Liver (tissue), 8 donors: ENCODE measurements at regions not wholly inside any gene's neighbourhood (a gene's known extent, or its start where the extent isn't known, plus 50 kb on each side); places are given as distances from the start of the nearest gene placed in this dataset.

Source experiments
- DNase-seq: peaks from one replicate; pipeline ENCODE4 v3.0.0-alpha.2; 2017; ENCODE audit warnings: low spot score
- H3K27ac ChIP-seq, 2 donors: one replicate each; pipeline ENCODE4 v1.7.0; 2013; ENCODE audit warnings: inconsistent platforms in 2 of 2, low read length in 2 of 2, control low read depth in 1 of 2, low read depth in 1 of 2, mild to moderate bottlenecking in 1 of 2
- H3K27me3 ChIP-seq, 4 donors: one replicate each; pipeline versions ENCODE4 v1.6.1 to v1.7.0; 2013; ENCODE audit warnings: low read length in 3 of 4, inconsistent platforms in 1 of 4, mild to moderate bottlenecking in 1 of 4, moderate library complexity in 1 of 4; ENCODE audit not compliant: control insufficient read depth in 4 of 4, insufficient read depth in 4 of 4
- H3K36me3 ChIP-seq, 4 donors: one replicate each; pipeline versions ENCODE4 v1.6.1 to v1.7.0; 2013; ENCODE audit warnings: low read length in 3 of 4, mild to moderate bottlenecking in 3 of 4, low read depth in 1 of 4, moderate library complexity in 1 of 4; ENCODE audit not compliant: control insufficient read depth in 4 of 4, insufficient read depth in 3 of 4
- H3K4me1 ChIP-seq, 4 donors: one replicate each; pipeline versions ENCODE4 v1.6.1 to v1.7.0; 2013; ENCODE audit warnings: low read length in 3 of 4, mild to moderate bottlenecking in 3 of 4, moderate library complexity in 1 of 4; ENCODE audit not compliant: control insufficient read depth in 4 of 4, insufficient read depth in 4 of 4
- H3K4me3 ChIP-seq, 3 donors: one replicate each; pipeline versions ENCODE4 v1.6.1 to v1.7.0; 2013; ENCODE audit warnings: low read length in 3 of 3, control low read depth in 1 of 3, low read depth in 1 of 3, mild to moderate bottlenecking in 1 of 3
- H3K9ac ChIP-seq, 2 donors: one replicate each; pipeline ENCODE4 v1.7.0; 2013; ENCODE audit warnings: low read length in 2 of 2, mild to moderate bottlenecking in 2 of 2, moderate library complexity in 2 of 2, control low read depth in 1 of 2, low read depth in 1 of 2
- H3K9me3 ChIP-seq, 4 donors: one replicate each; pipeline versions ENCODE4 v1.6.1 to v1.7.0; 2013; ENCODE audit warnings: low read length in 3 of 4; ENCODE audit not compliant: control insufficient read depth in 4 of 4
- EGR1 ChIP-seq, 2 donors: IDR thresholded peaks; 2 replicates each; pipeline ENCODE4 v1.6.1; 2016 to 2018; ENCODE audit warnings: antibody characterized with exemption in 2 of 2, low read depth in 2 of 2
- FOXA1 ChIP-seq: IDR thresholded peaks from 2 replicates; pipeline ENCODE4 v1.6.1; 2016; ENCODE audit warnings: antibody characterized with exemption
- FOXA2 ChIP-seq: IDR thresholded peaks from 2 replicates; pipeline ENCODE4 v1.6.1; 2016; ENCODE audit warnings: antibody characterized with exemption
- GABPA ChIP-seq, 2 donors: IDR thresholded peaks in 1 of 2; conservative IDR thresholded peaks in 1 of 2; 2 replicates each; pipeline ENCODE4 v1.6.1; 2016; ENCODE audit warnings: antibody characterized with exemption in 2 of 2, mild to moderate bottlenecking in 1 of 2, moderate library complexity in 1 of 2
- HNF4A ChIP-seq, 2 donors: conservative IDR thresholded peaks; 2 replicates each; pipeline ENCODE4 v1.6.1; 2016; ENCODE audit warnings: antibody characterized with exemption in 2 of 2, mild to moderate bottlenecking in 2 of 2
- HNF4G ChIP-seq: IDR thresholded peaks from 2 replicates; pipeline ENCODE4 v1.6.1; 2016; ENCODE audit warnings: antibody characterized with exemption
- JUND ChIP-seq, 2 donors: IDR thresholded peaks; 2 replicates each; pipeline ENCODE4 v1.6.1; 2016; ENCODE audit warnings: antibody characterized with exemption in 2 of 2
- NR2F2 ChIP-seq: IDR thresholded peaks from 2 replicates; pipeline ENCODE4 v1.6.1; 2016; ENCODE audit warnings: antibody characterized with exemption
- RAD21 ChIP-seq, 2 donors: IDR thresholded peaks; 2 replicates each; pipeline ENCODE4 v1.6.1; 2016; ENCODE audit warnings: antibody characterized with exemption in 2 of 2, mild to moderate bottlenecking in 2 of 2
- SP1 ChIP-seq: IDR thresholded peaks from 2 replicates; pipeline ENCODE4 v1.6.1; 2018; ENCODE audit warnings: antibody characterized with exemption, mild to moderate bottlenecking
- TAF1 ChIP-seq: conservative IDR thresholded peaks from 2 replicates; pipeline ENCODE4 v1.6.1; 2016; ENCODE audit warnings: antibody characterized with exemption, mild to moderate bottlenecking
- WGBS: extraction: QIAGEN DNeasy Blood & Tissue Kit; methylation state at CpG from one replicate; pipeline ENCODE4 v1.1.7; 2013; 5-methylcytosine and 5-hydroxymethylcytosine counted together
- TF ChIP-seq, protein P1 (sequence below): IDR thresholded peaks from 2 replicates; pipeline ENCODE4 v1.6.1; 2016; ENCODE audit warnings: antibody characterized with exemption
- TF ChIP-seq, protein P2 (sequence below): IDR thresholded peaks from 2 replicates; pipeline ENCODE4 v1.6.1; 2016; ENCODE audit warnings: antibody characterized with exemption
- TF ChIP-seq, protein P3 (sequence below): IDR thresholded peaks from 2 replicates; pipeline ENCODE4 v1.6.1; 2016; ENCODE audit warnings: antibody characterized with exemption
- TF ChIP-seq, protein P4 (sequence below): fragments of 150-350 bp; IDR thresholded peaks from 2 replicates; pipeline ENCODE4 v1.5.1; 2017; ENCODE audit warnings: improper control_type of control experiment, low read depth, low read length; ENCODE audit not compliant: missing input control
- donor health status: healthy.
- donor health status: healthy.
- donor health status: healthy.
- donor health status: healthy.
- donor health status: healthy.

DNA sequence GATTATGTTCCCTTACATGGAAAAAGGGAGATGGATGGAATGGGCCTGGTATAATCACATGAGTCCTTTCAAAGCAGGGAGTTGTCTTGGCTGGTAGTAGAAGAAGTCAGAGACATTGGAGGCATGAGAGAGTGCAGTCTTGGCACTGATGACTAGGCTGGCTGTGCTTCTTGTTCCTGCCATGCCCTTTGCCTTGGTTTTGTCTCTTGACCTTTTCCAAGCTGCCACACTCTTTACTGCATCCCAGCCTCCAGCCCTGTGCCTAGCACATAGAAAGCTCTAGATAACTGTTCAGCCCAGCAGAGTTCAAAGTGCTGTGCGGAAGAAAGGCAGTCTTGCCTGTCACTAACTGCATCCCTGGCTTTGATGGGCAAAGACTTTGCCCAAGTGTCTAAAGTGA lies 412.6 kb downstream of the PRDM2 start:
- WGBS: 88% methylated on average over 1 of the region's 1 CpG
- Histone ChIP-seq H3K36me3 (no peaks in the 10 kb centered on the region), H3K4me3 (no peak overlapping the region), H3K27ac (no peak overlapping the region), H3K27me3 (no peaks in the 10 kb centered on the region), H3K9me3 (no peaks in the 10 kb centered on the region), H3K4me1 (no peaks in the 10 kb centered on the region), H3K9ac (no peak overlapping the region)
- no peak for DNase-seq
- TF ChIP-seq NR2F2 (no peak), RAD21 (IDR thresholded peaks at IDR 0.05) (no peak)

DNA sequence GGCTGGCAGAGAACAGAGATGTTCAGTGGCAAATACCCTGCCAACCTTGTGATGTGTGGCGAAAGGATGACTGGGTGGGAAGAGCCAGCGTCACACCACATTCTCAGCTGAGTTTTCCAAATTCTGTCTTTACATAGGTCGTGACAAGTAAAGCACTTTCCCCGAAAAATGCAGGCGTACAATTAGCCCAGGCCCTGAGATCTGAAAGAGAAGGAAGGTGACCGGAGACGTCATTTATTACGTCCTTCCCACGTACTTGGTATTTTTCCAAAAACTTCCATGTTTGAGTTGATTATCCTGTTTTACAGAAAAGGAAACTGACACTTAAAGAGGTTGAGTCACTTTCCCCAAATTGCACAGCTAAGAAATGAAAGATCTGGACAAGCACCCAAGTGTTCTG lies 413.3 kb downstream of the PRDM2 start:
- TF ChIP-seq HNF4A (conservative IDR thresholded peaks at IDR 0.05): no peak
- no peak for TF ChIP-seq NR2F2
- TF ChIP-seq, protein P1, sequence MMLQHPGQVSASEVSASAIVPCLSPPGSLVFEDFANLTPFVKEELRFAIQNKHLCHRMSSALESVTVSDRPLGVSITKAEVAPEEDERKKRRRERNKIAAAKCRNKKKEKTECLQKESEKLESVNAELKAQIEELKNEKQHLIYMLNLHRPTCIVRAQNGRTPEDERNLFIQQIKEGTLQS: no peak
- TF ChIP-seq GABPA (IDR thresholded peaks at IDR 0.05 in 1 of 2, conservative IDR thresholded peaks at IDR 0.05 in 1 of 2): no peak
- 80% methylated on average over 9 of the region's 9 CpGs for WGBS
- no peaks in the 10 kb centered on the region for H3K36me3 ChIP-seq
- H3K9me3 ChIP-seq: no peaks in the 10 kb centered on the region
- H3K4me3 ChIP-seq: no peak overlapping the region
- H3K9ac ChIP-seq: no peak overlapping the region
- DNase-seq: no peak
- H3K4me1 ChIP-seq: no peaks in the 10 kb centered on the region
- no peak overlapping the region for H3K27ac ChIP-seq
- H3K27me3 ChIP-seq: no peaks in the 10 kb centered on the region

DNA sequence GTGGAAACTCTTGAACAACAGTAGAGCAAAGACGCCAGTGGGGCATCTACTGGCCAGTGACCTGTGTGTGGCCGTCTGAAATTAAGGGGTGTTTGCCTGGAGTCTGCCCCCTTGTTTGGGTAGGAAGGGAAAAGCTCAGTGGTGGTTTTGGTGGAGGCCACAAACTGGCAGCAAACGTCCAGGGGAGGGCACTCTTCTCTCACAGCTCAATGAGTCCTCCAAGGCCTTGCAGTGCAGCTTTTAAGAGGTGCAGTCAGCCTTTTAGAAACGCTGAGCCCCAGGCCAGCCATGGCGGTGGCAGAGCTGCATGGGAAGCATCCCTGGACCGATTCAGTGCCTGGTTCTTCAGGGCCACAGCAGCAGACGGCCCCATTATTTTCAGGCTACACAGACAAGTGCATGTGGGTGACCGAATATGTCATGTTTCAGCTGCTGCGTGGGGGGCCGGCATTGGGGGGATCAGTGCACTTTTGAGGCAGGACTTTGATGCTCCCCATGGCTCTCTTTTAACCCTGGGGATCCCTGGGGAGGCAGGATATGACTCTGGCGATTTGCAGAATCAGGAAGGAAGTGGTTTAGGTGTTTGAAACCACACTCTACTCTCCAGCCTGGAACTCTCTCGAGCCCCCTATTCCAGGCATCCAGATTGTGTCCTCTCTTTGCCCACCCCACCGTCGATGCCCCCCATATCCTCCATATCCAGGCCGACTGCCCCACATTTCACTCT lies 414.0 kb downstream of the PRDM2 start:
- Histone ChIP-seq H3K9ac (no peak overlapping the region), H3K4me1 (no peaks in the 10 kb centered on the region), H3K36me3 (no peaks in the 10 kb centered on the region), H3K27me3 (no peaks in the 10 kb centered on the region), H3K4me3 (no peak overlapping the region), H3K9me3 (no peaks in the 10 kb centered on the region), H3K27ac (no peak overlapping the region)
- no peak for DNase-seq
- WGBS: 48% methylated on average over 15 of the region's 15 CpGs
- no peak for TF ChIP-seq JUND (IDR thresholded peaks at IDR 0.05)
- no peak for TF ChIP-seq FOXA1
- no peak for TF ChIP-seq EGR1 (IDR thresholded peaks at IDR 0.05; ENCODE audit: low read depth in 2 of 2)
- TF ChIP-seq, protein P1: no peak
- TF ChIP-seq NR2F2: no peak
- TF ChIP-seq, protein P2, sequence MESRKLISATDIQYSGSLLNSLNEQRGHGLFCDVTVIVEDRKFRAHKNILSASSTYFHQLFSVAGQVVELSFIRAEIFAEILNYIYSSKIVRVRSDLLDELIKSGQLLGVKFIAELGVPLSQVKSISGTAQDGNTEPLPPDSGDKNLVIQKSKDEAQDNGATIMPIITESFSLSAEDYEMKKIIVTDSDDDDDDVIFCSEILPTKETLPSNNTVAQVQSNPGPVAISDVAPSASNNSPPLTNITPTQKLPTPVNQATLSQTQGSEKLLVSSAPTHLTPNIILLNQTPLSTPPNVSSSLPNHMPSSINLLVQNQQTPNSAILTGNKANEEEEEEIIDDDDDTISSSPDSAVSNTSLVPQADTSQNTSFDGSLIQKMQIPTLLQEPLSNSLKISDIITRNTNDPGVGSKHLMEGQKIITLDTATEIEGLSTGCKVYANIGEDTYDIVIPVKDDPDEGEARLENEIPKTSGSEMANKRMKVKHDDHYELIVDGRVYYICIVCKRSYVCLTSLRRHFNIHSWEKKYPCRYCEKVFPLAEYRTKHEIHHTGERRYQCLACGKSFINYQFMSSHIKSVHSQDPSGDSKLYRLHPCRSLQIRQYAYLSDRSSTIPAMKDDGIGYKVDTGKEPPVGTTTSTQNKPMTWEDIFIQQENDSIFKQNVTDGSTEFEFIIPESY: no peak
- TF ChIP-seq, protein P3, sequence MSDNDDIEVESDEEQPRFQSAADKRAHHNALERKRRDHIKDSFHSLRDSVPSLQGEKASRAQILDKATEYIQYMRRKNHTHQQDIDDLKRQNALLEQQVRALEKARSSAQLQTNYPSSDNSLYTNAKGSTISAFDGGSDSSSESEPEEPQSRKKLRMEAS: no peak
- peak; percentile 64 to 72 for TF ChIP-seq RAD21 (IDR thresholded peaks at IDR 0.05)
- TF ChIP-seq TAF1: no peak
- no peak for TF ChIP-seq SP1
- TF ChIP-seq HNF4A (conservative IDR thresholded peaks at IDR 0.05): no peak
- TF ChIP-seq, protein P4, sequence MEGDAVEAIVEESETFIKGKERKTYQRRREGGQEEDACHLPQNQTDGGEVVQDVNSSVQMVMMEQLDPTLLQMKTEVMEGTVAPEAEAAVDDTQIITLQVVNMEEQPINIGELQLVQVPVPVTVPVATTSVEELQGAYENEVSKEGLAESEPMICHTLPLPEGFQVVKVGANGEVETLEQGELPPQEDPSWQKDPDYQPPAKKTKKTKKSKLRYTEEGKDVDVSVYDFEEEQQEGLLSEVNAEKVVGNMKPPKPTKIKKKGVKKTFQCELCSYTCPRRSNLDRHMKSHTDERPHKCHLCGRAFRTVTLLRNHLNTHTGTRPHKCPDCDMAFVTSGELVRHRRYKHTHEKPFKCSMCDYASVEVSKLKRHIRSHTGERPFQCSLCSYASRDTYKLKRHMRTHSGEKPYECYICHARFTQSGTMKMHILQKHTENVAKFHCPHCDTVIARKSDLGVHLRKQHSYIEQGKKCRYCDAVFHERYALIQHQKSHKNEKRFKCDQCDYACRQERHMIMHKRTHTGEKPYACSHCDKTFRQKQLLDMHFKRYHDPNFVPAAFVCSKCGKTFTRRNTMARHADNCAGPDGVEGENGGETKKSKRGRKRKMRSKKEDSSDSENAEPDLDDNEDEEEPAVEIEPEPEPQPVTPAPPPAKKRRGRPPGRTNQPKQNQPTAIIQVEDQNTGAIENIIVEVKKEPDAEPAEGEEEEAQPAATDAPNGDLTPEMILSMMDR: peak; percentile 30
- no peak for TF ChIP-seq HNF4G
- no peak for TF ChIP-seq FOXA2
- TF ChIP-seq GABPA (IDR thresholded peaks at IDR 0.05 in 1 of 2, conservative IDR thresholded peaks at IDR 0.05 in 1 of 2): no peak
